Small intestine (tissue), 7 donors: ENCODE measurements at regions not wholly inside any gene's neighbourhood (a gene's known extent, or its start where the extent isn't known, plus 50 kb on each side); places are given as distances from the start of the nearest gene placed in this dataset.

Experiments used
- DNase-seq, 2 donors: peaks; one replicate each; pipeline versions ENCODE4 v3.0.0 to v3.0.0-alpha.2; 2013
- FAIRE-seq: peaks from 2 replicates; lab custom pipeline; 2012; peaks lifted over from hg19 to GRCh38; lab: Jason Lieb, UNC
- H3K27ac ChIP-seq, 3 donors: one replicate each; pipeline ENCODE4 v1.5.1; 2013; ENCODE audit warnings: low read length in 2 of 3, mild to moderate bottlenecking in 2 of 3, control low read depth in 1 of 3, inconsistent platforms in 1 of 3, low read depth in 1 of 3, moderate library complexity in 1 of 3
- H3K27me3 ChIP-seq, 3 donors: one replicate each; pipeline ENCODE4 v1.6.1; 2013; ENCODE audit warnings: low read length in 3 of 3, inconsistent platforms in 1 of 3; ENCODE audit not compliant: control insufficient read depth in 3 of 3, insufficient read depth in 3 of 3
- H3K36me3 ChIP-seq, 3 donors: one replicate each; pipeline ENCODE4 v1.6.1; 2013; ENCODE audit warnings: low read length in 3 of 3, inconsistent platforms in 1 of 3, low read depth in 1 of 3, mild to moderate bottlenecking in 1 of 3, moderate library complexity in 1 of 3; ENCODE audit not compliant: control insufficient read depth in 3 of 3, insufficient read depth in 2 of 3
- H3K4me1 ChIP-seq, 3 donors: one replicate each; pipeline ENCODE4 v1.6.1; 2013; ENCODE audit warnings: low read length in 2 of 3, inconsistent platforms in 1 of 3, low read depth in 1 of 3, mild to moderate bottlenecking in 1 of 3, moderate library complexity in 1 of 3; ENCODE audit not compliant: control insufficient read depth in 3 of 3, insufficient read depth in 2 of 3
- H3K4me3 ChIP-seq, 3 donors: one replicate each; pipeline ENCODE4 v1.5.1; 2013; ENCODE audit warnings: low read length in 3 of 3, control low read depth in 1 of 3, inconsistent platforms in 1 of 3, low read depth in 1 of 3, mild to moderate bottlenecking in 1 of 3, moderate library complexity in 1 of 3
- H3K9me3 ChIP-seq, 2 donors: one replicate each; pipeline ENCODE4 v1.6.1; 2013; ENCODE audit warnings: low read depth in 1 of 2, low read length in 1 of 2; ENCODE audit not compliant: control insufficient read depth in 2 of 2, insufficient read depth in 1 of 2
- WGBS, 3 donors: extraction: QIAGEN DNeasy Blood & Tissue Kit; methylation state at CpG; one replicate each; pipeline ENCODE4 v1.1.7; 2013; 5-methylcytosine and 5-hydroxymethylcytosine counted together
- donor health status: healthy with polysubstance abuse.
- donor health status: control.
- donor health status: control.
- donor health status: Bipolar disorder and iron deficiency.
- donor health status: healthy.

DNA sequence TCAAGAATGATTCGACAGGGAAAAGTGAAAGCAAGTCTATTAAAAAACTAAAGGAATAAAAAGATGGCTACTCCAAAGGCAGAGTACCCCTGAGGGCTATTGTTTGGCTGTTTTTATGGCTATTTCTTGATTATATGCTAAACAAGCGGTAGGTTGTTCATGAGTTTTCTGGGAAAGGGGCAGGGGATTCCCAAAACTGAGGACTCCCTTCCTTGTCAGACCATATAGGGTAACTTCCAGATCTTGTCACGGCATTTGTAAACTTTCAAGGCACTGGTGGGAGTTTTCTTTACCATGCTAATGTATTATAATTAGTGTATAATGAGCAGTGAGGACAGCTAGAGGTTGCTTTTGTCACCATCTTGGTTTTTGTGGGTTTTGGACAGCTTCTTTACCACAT is 474.9 kb upstream of the MC4R start:
- H3K4me3 ChIP-seq, result no peak overlapping the region
- H3K27ac ChIP-seq, result no peak overlapping the region
- no peak for FAIRE-seq
- WGBS, 3 donors, result 57 to 65% (median 57%) methylated on average over 3 of the region's 3 CpGs
- no peaks in the 10 kb centered on the region for H3K9me3 ChIP-seq
- DNase-seq, result no peak
- H3K36me3 ChIP-seq, result no peaks in the 10 kb centered on the region
- H3K4me1 ChIP-seq, result no peaks in the 10 kb centered on the region
- no peaks in the 10 kb centered on the region for H3K27me3 ChIP-seq

DNA sequence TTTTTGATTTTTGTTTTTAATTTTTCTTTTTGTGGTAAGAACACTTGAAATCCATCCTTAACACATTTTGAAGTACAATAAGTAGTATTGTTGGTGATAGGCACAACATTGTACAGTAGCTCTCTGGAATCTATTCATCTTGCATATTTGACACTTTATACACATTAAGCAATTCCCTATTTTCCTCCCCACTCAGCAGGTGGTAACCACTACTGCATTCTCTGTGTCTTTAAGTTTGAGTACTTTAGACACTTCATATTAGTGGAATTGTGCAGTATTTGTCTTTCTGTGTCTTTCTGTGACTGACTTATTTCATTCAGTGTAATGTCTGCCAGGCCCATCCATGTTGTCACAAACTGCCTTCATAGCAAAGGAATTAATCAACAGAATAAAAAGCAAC is 471.7 kb upstream of the CDH20 start:
- Histone ChIP-seq H3K27me3 (no peaks in the 10 kb centered on the region), H3K27ac (no peak overlapping the region), H3K4me1 (no peaks in the 10 kb centered on the region), H3K36me3 (no peaks in the 10 kb centered on the region), H3K4me3 (no peak overlapping the region), H3K9me3 (no peaks in the 10 kb centered on the region)
- DNase-seq (no peak), FAIRE-seq (no peak)

DNA sequence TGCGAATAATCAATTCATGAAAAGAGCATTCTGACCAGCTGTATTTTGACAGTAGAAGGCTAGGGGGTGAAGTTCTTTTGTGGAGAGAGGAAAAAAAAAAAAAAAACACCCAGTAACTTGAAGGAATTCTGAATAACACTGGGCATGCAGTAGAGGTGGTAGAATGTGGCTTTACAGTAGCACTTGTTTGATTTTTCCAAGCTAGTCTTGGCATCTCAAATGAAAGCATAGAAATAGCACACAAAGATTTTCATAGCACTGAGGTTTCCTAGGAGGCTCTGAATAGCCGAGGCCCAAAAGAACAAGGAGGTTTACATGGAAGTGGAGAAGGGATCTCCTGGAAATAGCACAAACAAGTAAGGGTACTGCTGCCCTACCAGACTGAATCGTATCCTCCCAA is 470.2 kb upstream of the CDH20 start:
- Histone ChIP-seq H3K4me1 (no peaks in the 10 kb centered on the region), H3K27ac (no peak overlapping the region), H3K27me3 (no peaks in the 10 kb centered on the region), H3K4me3 (no peak overlapping the region), H3K9me3 (no peaks in the 10 kb centered on the region), H3K36me3 (no peaks in the 10 kb centered on the region)
- DNase-seq, result no peak
- WGBS, 3 donors, result 84 to 89% (median 86%) methylated on average over 3 of the region's 3 CpGs
- FAIRE-seq, result no peak

DNA sequence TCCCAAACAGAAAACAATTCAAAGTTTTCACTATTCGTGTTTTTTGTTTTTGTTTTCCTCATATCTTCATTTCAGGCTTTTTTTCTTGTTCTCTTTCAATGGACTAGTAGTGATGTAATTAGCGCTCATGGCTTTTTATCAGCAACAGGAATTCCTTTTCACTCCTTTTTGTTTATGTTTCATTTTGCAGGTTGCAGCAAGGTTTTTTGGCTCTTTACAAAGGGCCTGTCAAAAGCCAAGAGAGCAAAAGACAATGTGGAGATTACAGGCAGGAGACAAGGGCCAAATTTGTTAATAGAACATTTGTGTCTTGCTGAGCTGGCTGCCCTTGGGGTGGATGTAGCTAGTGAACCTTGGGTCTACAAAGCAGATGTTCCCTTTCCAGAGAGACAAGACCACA is 467.4 kb upstream of the CDH20 start:
- Histone ChIP-seq H3K27ac (no peak overlapping the region), H3K36me3 (no peaks in the 10 kb centered on the region), H3K4me1 (no peaks in the 10 kb centered on the region), H3K9me3 (no peaks in the 10 kb centered on the region), H3K4me3 (no peak overlapping the region), H3K27me3 (no peaks in the 10 kb centered on the region)
- DNase-seq (no peak), FAIRE-seq (no peak)
- WGBS, 3 donors, result 60 to 70% (median 68%) methylated on average over 2 of the region's 2 CpGs

DNA sequence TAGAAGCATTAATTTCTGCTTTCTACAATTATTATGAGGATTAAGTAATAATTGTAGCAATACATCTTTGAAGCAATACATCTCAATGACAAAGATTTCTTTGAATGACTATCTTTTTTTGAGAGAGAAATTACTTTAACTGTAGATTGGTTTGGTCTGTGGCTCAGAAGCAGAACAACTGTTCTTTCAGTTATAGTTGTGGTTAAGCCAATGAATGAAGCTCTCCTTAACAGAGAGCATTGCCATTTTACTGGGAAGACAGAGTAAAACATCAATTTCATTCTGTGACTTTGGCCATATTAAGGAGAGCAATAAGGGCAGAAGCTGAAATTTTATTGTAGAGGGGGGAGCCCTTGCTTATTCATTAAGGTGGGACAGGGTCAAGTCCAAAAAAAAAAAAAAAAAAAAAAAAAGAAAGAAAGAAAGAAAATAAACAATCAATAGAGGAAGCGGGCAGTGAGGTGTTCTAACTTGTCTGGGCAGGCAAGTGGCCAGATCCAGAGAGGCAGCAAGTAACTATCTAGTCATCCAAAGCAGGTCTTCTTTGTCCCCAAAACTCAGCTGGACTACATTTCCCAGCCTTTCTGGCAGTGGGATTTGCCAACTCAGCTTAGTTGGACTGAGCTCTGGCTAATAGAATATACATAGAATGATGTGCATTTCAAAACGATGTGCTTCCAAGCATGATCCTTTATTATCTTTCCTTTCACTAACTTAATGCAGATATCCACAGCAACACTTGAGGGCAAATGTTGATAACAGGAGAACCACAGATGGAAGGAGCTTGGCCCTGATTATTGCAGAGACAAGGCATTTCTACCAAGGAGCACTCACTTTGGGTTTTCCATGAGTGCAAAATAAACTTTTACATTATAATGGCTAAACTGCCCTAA is 462.7 kb upstream of the CDH20 start:
- WGBS, 3 donors, result 59 to 65% (median 62%) methylated on average over 2 of the region's 2 CpGs
- no peak for FAIRE-seq
- no peaks in the 10 kb centered on the region for H3K27me3 ChIP-seq
- no peaks in the 10 kb centered on the region for H3K4me1 ChIP-seq
- H3K36me3 ChIP-seq, result no peaks in the 10 kb centered on the region
- no peak overlapping the region for H3K4me3 ChIP-seq
- no peak for DNase-seq
- H3K27ac ChIP-seq, result no peak overlapping the region
- H3K9me3 ChIP-seq, result no peaks in the 10 kb centered on the region

DNA sequence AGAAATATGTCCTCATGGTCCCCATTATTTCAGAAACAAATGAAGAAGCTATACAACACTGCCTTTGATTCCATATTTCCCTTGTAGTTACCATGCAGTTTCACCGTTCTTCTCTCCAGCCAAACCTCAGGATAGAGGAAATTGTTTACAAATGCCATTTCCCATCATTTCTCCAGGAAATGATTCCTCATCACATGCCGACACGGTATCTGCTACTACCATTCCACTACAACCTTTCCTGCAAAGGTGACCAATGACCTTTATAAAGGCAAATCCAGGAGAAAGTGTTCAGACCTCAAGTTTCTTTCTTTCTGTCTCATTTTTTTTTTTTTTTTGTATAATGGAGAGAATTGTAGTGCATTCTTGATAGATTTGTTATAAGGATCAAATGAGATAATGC is 460.8 kb upstream of the CDH20 start:
- H3K27ac ChIP-seq, result no peak overlapping the region
- 75 to 92% (median 87%) methylated on average over 3 of the region's 3 CpGs for WGBS, 3 donors
- FAIRE-seq, result no peak
- no peak overlapping the region for H3K4me3 ChIP-seq
- no peaks in the 10 kb centered on the region for H3K27me3 ChIP-seq
- no peak for DNase-seq
- H3K4me1 ChIP-seq, result no peaks in the 10 kb centered on the region
- no peaks in the 10 kb centered on the region for H3K36me3 ChIP-seq
- no peaks in the 10 kb centered on the region for H3K9me3 ChIP-seq

DNA sequence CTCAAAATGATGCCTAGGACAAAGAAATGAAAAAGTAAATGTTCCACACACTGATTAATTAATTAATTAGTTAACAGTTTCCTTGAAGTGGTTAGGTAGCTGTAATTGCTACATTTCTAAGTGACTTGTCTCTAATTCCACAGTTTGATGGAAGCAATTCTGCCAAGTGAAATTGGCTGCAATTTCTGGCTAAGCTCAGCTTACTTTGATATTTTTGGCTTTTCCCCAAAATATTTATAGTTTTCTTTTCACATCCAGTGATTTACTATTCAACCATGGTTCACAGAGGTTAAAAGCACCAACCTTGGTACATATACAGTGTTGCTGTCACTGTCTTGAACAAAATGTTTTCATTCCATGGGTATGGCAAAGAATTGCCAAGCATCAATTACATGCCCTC is 459.5 kb upstream of the CDH20 start:
- H3K27ac ChIP-seq, result no peak overlapping the region
- FAIRE-seq, result no peak

DNA sequence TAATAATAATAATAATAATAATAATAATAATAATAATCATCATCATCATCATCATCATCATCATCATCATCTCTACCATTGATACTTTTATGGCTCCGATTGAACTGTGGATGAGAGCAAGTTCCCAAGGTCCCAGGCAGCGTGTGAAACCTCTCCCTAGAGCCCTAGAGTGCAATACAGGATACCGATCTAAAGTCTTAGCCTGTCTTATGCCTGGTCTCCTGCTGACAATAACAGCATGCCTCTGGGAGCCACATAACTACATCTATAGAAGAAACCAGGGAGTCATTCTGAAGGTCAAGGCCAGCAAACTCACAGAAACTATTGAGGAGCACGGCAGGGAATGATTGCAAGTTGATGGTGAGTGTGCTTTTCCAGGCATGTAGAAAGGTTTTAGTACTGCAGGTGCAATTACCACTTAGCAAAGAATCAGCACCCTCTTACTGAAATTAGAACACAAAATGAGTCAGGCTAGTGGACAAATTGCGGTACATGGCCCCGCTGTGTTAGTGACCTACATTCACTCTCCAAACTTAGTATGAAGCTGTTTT is 457.2 kb upstream of the CDH20 start:
- WGBS, 3 donors, result 79 to 89% (median 82%) methylated on average over 6 of the region's 6 CpGs
- Histone ChIP-seq H3K27me3 (no peaks in the 10 kb centered on the region), H3K36me3 (no peaks in the 10 kb centered on the region), H3K27ac (no peak overlapping the region), H3K9me3 (no peaks in the 10 kb centered on the region), H3K4me3 (no peak overlapping the region), H3K4me1 (no peaks in the 10 kb centered on the region)
- FAIRE-seq, result no peak
- no peak for DNase-seq

More for the DNA sequence above, 459.5 kb upstream of the CDH20 start:
- no peak for DNase-seq
- no peaks in the 10 kb centered on the region for H3K27me3 ChIP-seq
- no peaks in the 10 kb centered on the region for H3K9me3 ChIP-seq
- H3K4me1 ChIP-seq, result no peaks in the 10 kb centered on the region
- no peaks in the 10 kb centered on the region for H3K36me3 ChIP-seq
- H3K4me3 ChIP-seq, result no peak overlapping the region
